GM18861 (cell line): ENCODE measurements at regions not wholly inside any gene's neighbourhood (a gene's known extent, or its start where the extent isn't known, plus 50 kb on each side); places are given as distances from the start of the nearest gene placed in this dataset.
"Not testable (repeated sequence)": the region's sequence is repeated elsewhere in the genome, so short reads cannot be mapped to it uniquely, and the experiment has no call there.

Experiments used
- ATAC-seq: cut with Tn5 transposase; IDR thresholded peaks from one replicate; pipeline ENCODE4 v1.9.1; 2021; ENCODE audit not compliant: unreplicated experiment

GRCh38 chr12:59056966-59057365 is 136.7 kb upstream of the LRIG3 start:
- ATAC-seq, result no peak

- peak; percentile 65 for ATAC-seq
Measured at GRCh38 chr12:59055204-59055860, 135.0 kb upstream of the LRIG3 start.

- ATAC-seq, result not testable (repeated sequence)
Measured at GRCh38 chr12:59053266-59053899, 133.1 kb upstream of the LRIG3 start.

- no peak for ATAC-seq
Measured at GRCh38 chr12:59046763-59047534, 126.6 kb upstream of the LRIG3 start.

GRCh38 chr12:59044791-59045190 is 124.5 kb upstream of the LRIG3 start:
- no peak for ATAC-seq

- ATAC-seq, result no peak
Measured at GRCh38 chr12:59041241-59042121, 121.2 kb upstream of the LRIG3 start.

GRCh38 chr12:59040656-59041055 is 120.4 kb upstream of the LRIG3 start:
- ATAC-seq, result no peak

- ATAC-seq, result no peak
Measured at GRCh38 chr12:59040043-59040442, 119.7 kb upstream of the LRIG3 start.

GRCh38 chr12:59039005-59039404 is 118.7 kb upstream of the LRIG3 start:
- ATAC-seq, result no peak

GRCh38 chr12:59036973-59037762 is 116.9 kb upstream of the LRIG3 start:
- no peak for ATAC-seq

- no peak for ATAC-seq
Measured at GRCh38 chr12:59036347-59036746, 116.0 kb upstream of the LRIG3 start.

GRCh38 chr12:59031313-59031712 is 111.0 kb upstream of the LRIG3 start:
- ATAC-seq, result no peak

GRCh38 chr12:59030415-59030814 is 110.1 kb upstream of the LRIG3 start:
- no peak for ATAC-seq

GRCh38 chr12:59027199-59027598 is 106.9 kb upstream of the LRIG3 start:
- ATAC-seq, result no peak

- no peak for ATAC-seq
Measured at GRCh38 chr12:59023861-59024424, 103.6 kb upstream of the LRIG3 start.

GRCh38 chr12:59020073-59020946 is 100.0 kb upstream of the LRIG3 start:
- ATAC-seq, result no peak

GRCh38 chr12:59014885-59015284 is 94.6 kb upstream of the LRIG3 start:
- ATAC-seq, result no peak

- ATAC-seq, result no peak
Measured at GRCh38 chr12:59010941-59011340, 90.6 kb upstream of the LRIG3 start.

- no peak for ATAC-seq
Measured at GRCh38 chr12:59010118-59010517, 89.8 kb upstream of the LRIG3 start.
